HepG2 (cell line): ENCODE measurements at regions not wholly inside any gene's neighbourhood (a gene's known extent, or its start where the extent isn't known, plus 50 kb on each side); places are given as distances from the start of the nearest gene placed in this dataset.

ENCODE experiments used
- ATAC-seq: fragments of 200-7000 bp; cut with Tn5 transposase; 3 replicates; pipeline ENCODE4 v1.9.1; 2020; ENCODE audit warnings: mild to moderate bottlenecking, moderate library complexity
- BruUV-seq: library from RNA; stranded (reverse); fragments of 400-500 nt; replicated peaks from 2 replicates; lab custom pipeline; 2021; lab: Mats Ljungman, UMichigan
- CTCF ChIA-PET: fragments of 300-600 bp; formaldehyde crosslinking; extraction: SDS; loops from one replicate; lab custom pipeline; 2021; ENCODE audit warnings: low total read pairs, inconsistent platforms, low intra/inter-chr PET ratio; lab: Yijun Ruan, JAX
- POLR2A ChIA-PET: fragments of 350-600 bp; sonication (Branson Sonifier 250); formaldehyde crosslinking; loops from one replicate; lab custom pipeline; 2020; ENCODE audit warnings: antibody characterized with exemption, inconsistent platforms; lab: Yijun Ruan, JAX
- DNase-seq: peaks from one replicate; pipeline ENCODE4 v3.0.0-alpha.2; 2015; ENCODE audit warnings: low spot score
- FAIRE-seq: peaks from 3 replicates; lab custom pipeline; 2011; peaks lifted over from hg19 to GRCh38; lab: Jason Lieb, UNC
- H2AFZ ChIP-seq: one replicate; pipeline ENCODE4 v1.6.1; 2011; ENCODE audit warnings: low read length, inconsistent platforms
- H3K27ac ChIP-seq: fragments of 300-600 bp; 3 replicates; pipeline ENCODE4 v1.8.0; 2011; ENCODE audit warnings: mixed run types, mild to moderate bottlenecking, mixed read lengths, low read length, inconsistent platforms; ENCODE audit not compliant: insufficient read depth; ENCODE audit errors: extremely low read length
- H3K27me3 ChIP-seq, 2 experiments: fragments of 200-600 bp in 1 of 2; 2 replicates in 1 of 2; 3 replicates in 1 of 2; pipeline versions ENCODE4 v1.6.0 to v1.8.0; 2011; ENCODE audit warnings: low read length in 2 of 2, mild to moderate bottlenecking in 2 of 2, moderate library complexity in 2 of 2, inconsistent platforms in 1 of 2; ENCODE audit not compliant: insufficient read depth in 2 of 2, control insufficient read depth in 1 of 2
- H3K36me3 ChIP-seq, 2 experiments: fragments of 200-600 bp in 1 of 2; replicated peaks in 1 of 2; 2 replicates in 1 of 2; 3 replicates in 1 of 2; pipeline versions ENCODE4 v1.5.1 to v1.8.0; 2011; ENCODE audit warnings: low read length in 2 of 2, inconsistent platforms in 1 of 2; ENCODE audit not compliant: insufficient read depth in 2 of 2, control insufficient read depth in 1 of 2
- H3K4me1 ChIP-seq: 2 replicates; pipeline ENCODE4 v1.5.1; 2012; ENCODE audit warnings: low read length, inconsistent platforms; ENCODE audit not compliant: insufficient read depth
- H3K4me2 ChIP-seq: 2 replicates; pipeline ENCODE4 v1.6.0; 2011; ENCODE audit warnings: low read depth, low read length, inconsistent platforms
- H3K4me3 ChIP-seq, 3 experiments: fragments of 200-600 bp in 1 of 3; sonication (generic), shearing (Covaris generic) in 1 of 3; replicated peaks in 1 of 3; 2 replicates each; pipeline ENCODE4 v1.5.1; 2011 to 2016; ENCODE audit warnings: low read length in 3 of 3, inconsistent platforms in 2 of 3, low read depth in 2 of 3, mild to moderate bottlenecking in 2 of 3, control low read depth in 1 of 3, mixed read lengths in 1 of 3; ENCODE audit not compliant: insufficient read depth in 1 of 3
- H3K79me2 ChIP-seq: one replicate; pipeline ENCODE4 v1.6.1; 2011; ENCODE audit warnings: low read length, inconsistent platforms; ENCODE audit not compliant: insufficient read depth
- H3K9ac ChIP-seq: 2 replicates; pipeline ENCODE4 v1.6.0; 2011; ENCODE audit warnings: mild to moderate bottlenecking, low read depth, low read length, inconsistent platforms; ENCODE audit not compliant: insufficient read depth
- H3K9me3 ChIP-seq: 2 replicates; pipeline ENCODE4 v1.5.1; 2012; ENCODE audit warnings: mild to moderate bottlenecking, low read length
- H4K20me1 ChIP-seq: 2 replicates; pipeline ENCODE4 v1.6.0; 2011; ENCODE audit warnings: inconsistent platforms, mild to moderate bottlenecking, low read length, moderate library complexity; ENCODE audit not compliant: insufficient read depth
- FOXK1 ChIP-seq: sonication (generic); formaldehyde crosslinking; IDR thresholded peaks from 2 replicates; pipeline ENCODE4 v1.4.0; 2020; ENCODE audit warnings: low read depth, missing genetic modification reagents, borderline replicate concordance
- HOXA5 ChIP-seq: sonication (generic); formaldehyde crosslinking; IDR thresholded peaks from 2 replicates; pipeline ENCODE4 v1.4.0; 2020; ENCODE audit warnings: missing genetic modification reagents
- NFYC ChIP-seq: IDR thresholded peaks from 2 replicates; pipeline ENCODE4 v1.6.1; 2016; ENCODE audit warnings: missing genetic modification reagents, missing compliant biosample characterization
- NKX3-1 ChIP-seq: sonication (generic); formaldehyde crosslinking; IDR thresholded peaks from 2 replicates; pipeline ENCODE4 v1.5.0; 2020; ENCODE audit warnings: missing genetic modification reagents
- NR2C2 ChIP-seq: sonication (generic); formaldehyde crosslinking; IDR thresholded peaks from 2 replicates; pipeline ENCODE4 v1.4.0; 2020; ENCODE audit warnings: missing genetic modification reagents, mild to moderate bottlenecking, moderate library complexity, borderline replicate concordance
- REPIN1 ChIP-seq: sonication (generic); formaldehyde crosslinking; IDR thresholded peaks from 2 replicates; pipeline ENCODE4 v1.8.0; 2022; ENCODE audit warnings: missing genetic modification reagents, low read depth, mild to moderate bottlenecking, borderline replicate concordance
- REXO4 ChIP-seq: sonication (generic); formaldehyde crosslinking; IDR thresholded peaks from 2 replicates; pipeline ENCODE4 v1.8.0; 2022; ENCODE audit warnings: missing genetic modification reagents, mild to moderate bottlenecking, borderline replicate concordance
- SALL2 ChIP-seq: sonication (generic); formaldehyde crosslinking; IDR thresholded peaks from 2 replicates; pipeline ENCODE4 v1.8.1; 2023; ENCODE audit warnings: mild to moderate bottlenecking, missing genetic modification reagents, inconsistent platforms
- SKI ChIP-seq: fragments of 450-650 bp; IDR thresholded peaks from one replicate; pipeline ENCODE4 v1.6.1; 2018; ENCODE audit warnings: mild to moderate bottlenecking; ENCODE audit not compliant: partially characterized antibody
- ZBTB7A ChIP-seq: sonication (generic); formaldehyde crosslinking; IDR thresholded peaks from 2 replicates; pipeline ENCODE4 v1.8.0; 2022; ENCODE audit warnings: mild to moderate bottlenecking, missing genetic modification reagents
- ZNF275 ChIP-seq: sonication (generic); formaldehyde crosslinking; IDR thresholded peaks from 2 replicates; pipeline ENCODE4 v1.8.0; 2022; ENCODE audit warnings: missing genetic modification reagents, mild to moderate bottlenecking, inconsistent platforms, borderline replicate concordance
- ZNF691 ChIP-seq: sonication (generic); formaldehyde crosslinking; IDR thresholded peaks from 2 replicates; pipeline ENCODE4 v1.4.0; 2020; ENCODE audit warnings: missing genetic modification reagents, low read depth, mild to moderate bottlenecking, borderline replicate concordance
- WGBS: methylation state at CpG from one replicate; pipeline ENCODE4 v1.1.6; 2017; ENCODE audit warnings: low lambda C conversion rate; 5-methylcytosine and 5-hydroxymethylcytosine counted together
- in situ Hi-C: cut with HindIII; loops from 2 replicates; pipeline ENCODE4 v1.10.0; 2017; ENCODE audit warnings: low pct_unique_long_range_greater_than_20kb; ENCODE audit not compliant: extremely low pct_ligation_motif_present
- intact Hi-C: fragments of 100-400 bp; cut with micrococcal nuclease; formaldehyde crosslinking; loops from one replicate; pipeline ENCODE4 v1.10.0; 2022; ENCODE audit not compliant: unreplicated experiment

- 27% methylated on average over 2 of the region's 2 CpGs for WGBS
- intact Hi-C loops (no loop called here), in situ Hi-C loops (no loop called here)
- H4K20me1 ChIP-seq: no peaks in the 10 kb centered on the region
- H3K36me3 ChIP-seq: no peaks in the 10 kb centered on the region
- no peak overlapping the region for H2AFZ ChIP-seq
- ATAC-seq (no peak), FAIRE-seq (no peak), DNase-seq (no peak)
- ChIA-PET POLR2A (no interaction called here), CTCF (no interaction called here)
- no TSS peak for BruUV-seq
- no peak overlapping the region for H3K9ac ChIP-seq
- no peaks in the 10 kb centered on the region for H3K27me3 ChIP-seq
- H3K4me3 ChIP-seq: no peak overlapping the region
- H3K27ac ChIP-seq: no peak overlapping the region
- TF ChIP-seq REXO4: no peak
- TF ChIP-seq NKX3-1 (CRISPR knock-in tag): no peak
- TF ChIP-seq FOXK1 (CRISPR knock-in tag): no peak
- no peak for TF ChIP-seq ZNF691
- no peak for TF ChIP-seq REPIN1 (CRISPR knock-in tag)
- TF ChIP-seq SKI: no peak
- TF ChIP-seq ZNF275 (CRISPR knock-in tag): no peak
- TF ChIP-seq HOXA5: no peak
- no peak for TF ChIP-seq NR2C2 (CRISPR knock-in tag)
- no peak for TF ChIP-seq ZBTB7A (CRISPR knock-in tag)
- no peak for TF ChIP-seq SALL2
- TF ChIP-seq NFYC: no peak
- no peaks in the 10 kb centered on the region for H3K79me2 ChIP-seq
- no peak overlapping the region for H3K4me2 ChIP-seq
- H3K4me1 ChIP-seq: no peaks in the 10 kb centered on the region
- no peaks in the 10 kb centered on the region for H3K9me3 ChIP-seq
Observed at GRCh38 chr7:13139436-13139835, 452.0 kb downstream of the ARL4A start.
